Activated naive CD8-positive, alpha-beta T cell treated with anti-CD3 and anti-CD28 coated beads, Interleukin-2, amount 10 ng/mL, durations not matched to agents 7 days and 5 days (primary cell): ENCODE measurements at regions not wholly inside any gene's neighbourhood (a gene's known extent, or its start where the extent isn't known, plus 50 kb on each side); places are given as distances from the start of the nearest gene placed in this dataset.

Experiments used
- ATAC-seq: fragments of 150-1000 bp; cut with Tn5 transposase; one replicate; pipeline ENCODE4 v1.10.0; 2021; ENCODE audit warnings: low read depth, moderate library complexity
- POLR2A ChIA-PET: fragments of 350-600 bp; sonication (Branson Sonifier 250); formaldehyde crosslinking; loops from one replicate; lab custom pipeline; 2021; ENCODE audit warnings: antibody characterized with exemption; lab: Charles Lee
- DNase-seq: peaks from one replicate; pipeline ENCODE4 v3.0.0; 2021
- H3K27ac Mint-ChIP-seq: one replicate; pipeline ENCODE4 v1.8.0; 2022; ENCODE audit warnings: mild to moderate bottlenecking, mixed read lengths
- H3K27me3 Mint-ChIP-seq: one replicate; pipeline ENCODE4 v1.8.0; 2022; ENCODE audit warnings: mild to moderate bottlenecking, moderate library complexity, mixed read lengths
- H3K36me3 Mint-ChIP-seq: one replicate; pipeline ENCODE4 v1.8.0; 2021; ENCODE audit warnings: mild to moderate bottlenecking, mixed read lengths
- H3K4me1 Mint-ChIP-seq: one replicate; pipeline ENCODE4 v1.8.0; 2021; ENCODE audit warnings: mixed read lengths
- H3K4me3 Mint-ChIP-seq: one replicate; pipeline ENCODE4 v1.8.0; 2022; ENCODE audit warnings: mild to moderate bottlenecking, moderate library complexity, mixed read lengths
- H3K9me3 Mint-ChIP-seq: one replicate; pipeline ENCODE4 v1.8.0; 2021; ENCODE audit warnings: mixed read lengths

- ATAC-seq (no peak), DNase-seq (no peak)
- H3K4me3 Mint-ChIP-seq = no peak overlapping the region
- H3K36me3 Mint-ChIP-seq = no peaks in the 10 kb centered on the region
- peaks cover 7% of the 10 kb centered on the region for H3K4me1 Mint-ChIP-seq
- POLR2A ChIA-PET = no interaction called here
- H3K27ac Mint-ChIP-seq = no peak overlapping the region
- H3K9me3 Mint-ChIP-seq = no peaks in the 10 kb centered on the region
- peaks cover 10% of the 10 kb centered on the region for H3K27me3 Mint-ChIP-seq
Measured at GRCh38 chr11:20274031-20274430, 89.5 kb upstream of the HTATIP2 start.

DNA sequence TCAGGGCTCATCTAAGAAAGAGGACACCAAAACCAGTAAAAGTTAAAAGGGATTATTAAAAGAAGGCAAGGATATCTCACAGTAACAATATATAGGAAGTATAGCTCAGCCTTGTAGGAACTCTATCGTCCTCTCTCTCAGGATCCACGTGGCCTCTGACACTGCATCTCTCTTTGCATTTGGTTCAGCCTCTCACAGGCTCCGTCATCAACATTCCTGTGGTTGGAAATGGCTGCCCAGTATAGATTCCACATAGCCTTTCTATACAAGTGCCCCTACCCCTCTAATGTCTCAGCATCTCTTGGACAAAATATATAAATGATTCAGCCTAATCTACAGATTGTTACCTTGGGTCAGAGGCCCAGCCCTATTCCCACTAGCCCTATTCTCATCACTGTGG lies 101.3 kb upstream of the DBX1 start:
- no peak for ATAC-seq
- POLR2A ChIA-PET = no interaction called here
- DNase-seq = no peak
- Mint-ChIP-seq H3K36me3 (no peaks in the 10 kb centered on the region), H3K4me3 (no peak overlapping the region), H3K27me3 (peaks cover 10% of the 10 kb centered on the region), H3K27ac (no peak overlapping the region), H3K4me1 (no peaks in the 10 kb centered on the region), H3K9me3 (no peaks in the 10 kb centered on the region)

GRCh38 chr11:20260307-20260706 lies 100.0 kb upstream of the DBX1 start:
- POLR2A ChIA-PET = no interaction called here
- DNase-seq (no peak), ATAC-seq (no peak)
- H3K36me3 Mint-ChIP-seq = no peaks in the 10 kb centered on the region
- no peak overlapping the region for H3K27ac Mint-ChIP-seq
- H3K4me1 Mint-ChIP-seq = no peaks in the 10 kb centered on the region
- H3K9me3 Mint-ChIP-seq = no peaks in the 10 kb centered on the region
- H3K27me3 Mint-ChIP-seq = peaks cover 12% of the 10 kb centered on the region
- H3K4me3 Mint-ChIP-seq = no peak overlapping the region

DNA sequence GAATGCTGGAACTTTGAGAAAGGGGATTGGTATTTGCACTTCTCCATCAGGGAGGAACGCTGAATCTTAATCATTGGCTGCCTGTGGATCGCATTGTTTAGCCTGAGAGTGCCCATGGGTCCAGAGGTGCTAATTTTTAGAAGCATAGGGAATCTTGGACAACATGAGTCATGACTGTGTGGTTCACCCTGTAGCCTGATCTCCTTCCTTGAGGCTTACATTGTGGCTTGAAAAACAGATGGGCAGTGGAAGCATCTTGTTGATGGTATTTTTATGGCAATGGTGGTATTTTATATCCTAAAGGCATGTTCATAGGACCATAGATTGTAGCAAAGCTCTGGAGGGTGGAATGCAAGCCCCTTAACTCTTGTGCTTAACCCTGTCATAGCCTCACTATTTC lies 99.2 kb upstream of the DBX1 start:
- DNase-seq (no peak), ATAC-seq (no peak)
- Mint-ChIP-seq H3K4me3 (no peak overlapping the region), H3K36me3 (no peaks in the 10 kb centered on the region), H3K4me1 (no peaks in the 10 kb centered on the region), H3K27ac (no peak overlapping the region), H3K9me3 (no peaks in the 10 kb centered on the region), H3K27me3 (peaks cover 12% of the 10 kb centered on the region)
- POLR2A ChIA-PET = no interaction called here

GRCh38 chr11:20258376-20258895 lies 98.2 kb upstream of the DBX1 start:
- peaks cover 12% of the 10 kb centered on the region for H3K27me3 Mint-ChIP-seq
- DNase-seq (no peak), ATAC-seq (no peak)
- POLR2A ChIA-PET = no interaction called here
- H3K27ac Mint-ChIP-seq = no peak overlapping the region
- no peaks in the 10 kb centered on the region for H3K9me3 Mint-ChIP-seq
- H3K36me3 Mint-ChIP-seq = no peaks in the 10 kb centered on the region
- no peak overlapping the region for H3K4me3 Mint-ChIP-seq
- H3K4me1 Mint-ChIP-seq = no peaks in the 10 kb centered on the region

DNA sequence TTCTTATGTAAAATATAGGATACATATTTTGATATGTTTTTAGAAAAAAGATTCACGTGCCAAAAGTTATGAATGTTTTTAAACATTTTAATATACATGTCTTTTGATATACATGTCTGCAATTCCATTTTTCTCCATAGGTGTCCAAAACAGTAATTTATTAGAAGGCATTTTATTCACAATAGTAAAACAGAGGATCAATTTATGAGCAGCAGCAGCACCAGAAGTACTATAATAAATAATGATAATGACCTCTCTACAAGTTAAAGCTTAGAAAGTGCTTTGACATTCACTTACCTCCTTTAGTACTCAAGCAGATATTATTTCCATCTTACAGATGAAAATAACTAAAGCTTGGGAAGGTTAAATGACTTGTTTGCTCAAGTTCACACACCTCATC lies 96.7 kb upstream of the DBX1 start:
- no peak overlapping the region for H3K4me3 Mint-ChIP-seq
- POLR2A ChIA-PET = no interaction called here
- no peak overlapping the region for H3K27ac Mint-ChIP-seq
- DNase-seq = no peak
- no peaks in the 10 kb centered on the region for H3K9me3 Mint-ChIP-seq
- no peak for ATAC-seq
- H3K27me3 Mint-ChIP-seq = peaks cover 12% of the 10 kb centered on the region
- no peaks in the 10 kb centered on the region for H3K36me3 Mint-ChIP-seq
- no peaks in the 10 kb centered on the region for H3K4me1 Mint-ChIP-seq

DNA sequence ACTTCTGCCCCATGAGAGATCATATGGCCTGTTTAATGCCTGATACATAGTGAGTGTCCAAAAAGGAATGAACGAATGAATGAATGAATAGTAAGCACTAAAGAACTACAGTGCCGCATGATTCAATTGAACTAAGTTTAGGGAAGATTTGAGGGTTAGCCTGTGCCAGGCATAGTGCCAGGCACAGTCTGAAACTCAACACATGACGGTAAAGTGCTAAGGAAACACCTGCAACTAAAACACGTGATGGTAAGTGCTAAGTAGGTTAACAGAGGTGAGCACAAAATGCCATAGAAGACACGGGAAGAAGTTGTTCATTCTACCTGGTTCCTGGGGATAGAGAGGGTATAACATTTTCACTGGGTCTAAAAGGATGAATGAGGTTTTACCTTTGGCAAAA lies 93.5 kb upstream of the DBX1 start:
- no peak overlapping the region for H3K27ac Mint-ChIP-seq
- no peak overlapping the region for H3K4me3 Mint-ChIP-seq
- no peaks in the 10 kb centered on the region for H3K9me3 Mint-ChIP-seq
- ATAC-seq (no peak), DNase-seq (no peak)
- peaks cover 18% of the 10 kb centered on the region for H3K27me3 Mint-ChIP-seq
- no peaks in the 10 kb centered on the region for H3K4me1 Mint-ChIP-seq
- H3K36me3 Mint-ChIP-seq = no peaks in the 10 kb centered on the region
- POLR2A ChIA-PET = no interaction called here

DNA sequence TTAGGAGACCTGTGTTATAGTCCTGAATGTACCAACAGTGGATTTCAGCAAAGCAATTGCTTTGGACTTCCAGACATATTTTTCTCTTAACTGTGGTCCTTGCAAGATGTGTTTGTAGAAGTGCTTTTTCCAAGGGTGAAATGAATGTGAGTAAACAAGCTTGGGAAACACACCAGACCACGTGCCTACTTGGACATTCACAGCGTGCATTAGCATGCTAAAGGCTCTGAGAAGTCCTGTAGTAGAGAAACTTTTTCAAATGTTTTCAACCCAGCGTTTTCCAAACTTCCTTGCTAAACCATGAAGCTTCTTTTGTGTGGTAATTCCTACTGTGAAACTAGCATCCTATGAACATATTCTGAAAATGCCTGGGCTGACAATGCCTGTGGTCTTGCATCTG lies 91.2 kb upstream of the DBX1 start:
- no peaks in the 10 kb centered on the region for H3K36me3 Mint-ChIP-seq
- H3K9me3 Mint-ChIP-seq = no peaks in the 10 kb centered on the region
- no peak overlapping the region for H3K4me3 Mint-ChIP-seq
- DNase-seq (no peak), ATAC-seq (no peak)
- POLR2A ChIA-PET = no interaction called here
- no peaks in the 10 kb centered on the region for H3K4me1 Mint-ChIP-seq
- H3K27ac Mint-ChIP-seq = no peak overlapping the region
- H3K27me3 Mint-ChIP-seq = peaks cover 12% of the 10 kb centered on the region

DNA sequence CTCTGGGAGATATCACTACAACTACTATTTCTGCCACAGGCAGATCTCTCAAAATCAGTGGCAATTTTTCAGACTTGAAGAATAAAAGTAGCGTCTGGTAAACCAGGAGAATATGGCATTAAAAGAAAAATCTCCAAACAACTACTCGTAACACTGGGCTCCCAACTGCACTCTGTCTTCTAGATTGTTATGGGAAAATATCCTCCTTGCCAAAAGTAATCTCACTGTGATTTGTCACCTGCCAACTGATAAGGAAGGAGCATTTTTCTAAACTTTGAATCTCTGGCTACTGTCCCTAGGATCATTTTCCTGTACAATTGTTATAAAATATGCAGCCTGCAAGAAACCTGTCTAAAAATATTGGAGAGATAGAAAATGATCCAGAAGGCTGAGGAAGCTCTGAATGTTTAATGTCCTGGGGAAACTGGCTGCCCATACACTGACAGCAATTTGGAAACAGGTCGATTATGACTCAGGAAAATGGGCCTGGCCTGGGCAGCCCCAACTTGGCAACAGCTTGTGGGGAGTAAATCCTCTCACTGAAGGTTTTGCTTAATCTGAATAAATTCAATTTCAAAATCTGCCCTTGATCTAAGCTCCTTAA lies 90.5 kb upstream of the DBX1 start:
- DNase-seq = no peak
- Mint-ChIP-seq H3K4me3 (no peak overlapping the region), H3K27ac (no peak overlapping the region), H3K27me3 (peaks cover 10% of the 10 kb centered on the region), H3K9me3 (no peaks in the 10 kb centered on the region), H3K4me1 (no peaks in the 10 kb centered on the region), H3K36me3 (no peaks in the 10 kb centered on the region)
- ATAC-seq = no peak
- POLR2A ChIA-PET = no interaction called here

GRCh38 chr11:20249796-20250195 lies 89.5 kb upstream of the DBX1 start:
- Mint-ChIP-seq H3K9me3 (no peaks in the 10 kb centered on the region), H3K4me3 (no peak overlapping the region), H3K36me3 (no peaks in the 10 kb centered on the region), H3K27ac (no peak overlapping the region), H3K4me1 (no peaks in the 10 kb centered on the region), H3K27me3 (peaks cover 10% of the 10 kb centered on the region)
- DNase-seq = no peak
- POLR2A ChIA-PET = no interaction called here
- no peak for ATAC-seq

DNA sequence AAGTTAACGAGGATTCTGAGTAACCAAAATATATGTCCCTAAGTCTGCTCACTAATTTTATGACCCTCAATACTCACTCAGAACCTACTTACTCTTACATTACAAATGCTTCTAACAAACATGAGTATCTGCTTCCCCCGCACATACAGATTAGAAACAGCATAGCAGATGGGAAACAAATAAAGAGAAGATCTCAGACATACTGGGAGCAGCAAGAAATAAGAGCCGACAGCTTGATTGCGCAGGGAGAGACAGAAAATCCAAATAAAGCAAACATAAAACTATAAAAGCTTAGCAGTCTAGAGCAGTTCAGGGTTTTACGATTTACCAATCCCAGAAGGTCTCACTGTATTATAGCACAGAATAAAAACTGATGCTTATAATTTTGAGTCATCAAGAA lies 89.1 kb upstream of the DBX1 start:
- ATAC-seq = no peak
- Mint-ChIP-seq H3K4me3 (no peak overlapping the region), H3K36me3 (no peaks in the 10 kb centered on the region), H3K4me1 (no peaks in the 10 kb centered on the region), H3K9me3 (no peaks in the 10 kb centered on the region), H3K27ac (no peak overlapping the region), H3K27me3 (peaks cover 10% of the 10 kb centered on the region)
- DNase-seq = no peak
- POLR2A ChIA-PET = no interaction called here

GRCh38 chr11:20248871-20249270 lies 88.6 kb upstream of the DBX1 start:
- H3K9me3 Mint-ChIP-seq = no peaks in the 10 kb centered on the region
- H3K36me3 Mint-ChIP-seq = no peaks in the 10 kb centered on the region
- no peak for DNase-seq
- POLR2A ChIA-PET = no interaction called here
- H3K27me3 Mint-ChIP-seq = peaks cover 10% of the 10 kb centered on the region
- no peak for ATAC-seq
- no peaks in the 10 kb centered on the region for H3K4me1 Mint-ChIP-seq
- no peak overlapping the region for H3K4me3 Mint-ChIP-seq
- H3K27ac Mint-ChIP-seq = no peak overlapping the region

GRCh38 chr11:20248121-20248772 lies 88.0 kb upstream of the DBX1 start:
- Mint-ChIP-seq H3K9me3 (no peaks in the 10 kb centered on the region), H3K36me3 (no peaks in the 10 kb centered on the region), H3K27me3 (peaks cover 11% of the 10 kb centered on the region), H3K4me1 (no peaks in the 10 kb centered on the region), H3K4me3 (no peak overlapping the region), H3K27ac (no peak overlapping the region)
- POLR2A ChIA-PET = no interaction called here
- DNase-seq = no peak
- no peak for ATAC-seq

DNA sequence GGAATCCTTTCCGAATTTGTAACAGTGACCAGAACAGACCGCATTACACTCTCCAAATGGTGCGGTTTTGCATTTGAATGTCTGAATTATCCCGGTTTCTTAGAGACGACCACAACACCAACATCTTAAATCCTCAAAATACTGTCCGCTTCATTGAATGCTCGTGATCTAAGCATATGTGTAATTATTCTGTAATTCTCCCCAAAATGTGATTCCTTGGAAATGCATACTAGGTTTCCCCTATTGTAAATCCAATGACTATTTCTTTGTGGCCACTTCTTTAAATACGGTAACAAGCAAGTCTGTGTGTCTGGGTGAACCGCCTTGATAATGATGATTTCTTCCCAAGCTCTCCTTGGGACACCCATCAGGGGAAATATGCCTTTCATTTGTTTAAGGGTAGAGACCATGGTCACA lies 87.3 kb upstream of the DBX1 start:
- Mint-ChIP-seq H3K9me3 (no peaks in the 10 kb centered on the region), H3K4me1 (no peaks in the 10 kb centered on the region), H3K27me3 (peaks cover 14% of the 10 kb centered on the region), H3K4me3 (no peak overlapping the region), H3K36me3 (no peaks in the 10 kb centered on the region), H3K27ac (no peak overlapping the region)
- ATAC-seq = no peak
- POLR2A ChIA-PET = no interaction called here
- no peak for DNase-seq
